IPS-15b (cell line): ENCODE measurements at regions not wholly inside any gene's neighbourhood (a gene's known extent, or its start where the extent isn't known, plus 50 kb on each side); places are given as distances from the start of the nearest gene placed in this dataset.

Experiments used
- H3K27me3 ChIP-seq: one replicate; pipeline ENCODE4 v1.6.1; 2013; ENCODE audit warnings: low read length; ENCODE audit not compliant: control insufficient read depth, insufficient read depth
- H3K36me3 ChIP-seq: one replicate; pipeline ENCODE4 v1.6.1; 2013; ENCODE audit warnings: low read length; ENCODE audit not compliant: control insufficient read depth, insufficient read depth
- H3K4me1 ChIP-seq: one replicate; pipeline ENCODE4 v1.6.1; 2013; ENCODE audit warnings: mild to moderate bottlenecking, low read length; ENCODE audit not compliant: control insufficient read depth, insufficient read depth
- H3K4me3 ChIP-seq: one replicate; pipeline ENCODE4 v1.5.1; 2013; ENCODE audit warnings: low read depth, low read length
- H3K9ac ChIP-seq: one replicate; pipeline ENCODE4 v1.6.1; 2013; ENCODE audit warnings: low read depth, mild to moderate bottlenecking, low read length
- H3K9me3 ChIP-seq: one replicate; pipeline ENCODE4 v1.6.1; 2013; ENCODE audit warnings: mild to moderate bottlenecking, low read length; ENCODE audit not compliant: control insufficient read depth, insufficient read depth

- no peak overlapping the region for H3K4me3 ChIP-seq
- H3K4me1 ChIP-seq: no peaks in the 10 kb centered on the region
- H3K9me3 ChIP-seq: no peaks in the 10 kb centered on the region
- H3K9ac ChIP-seq: no peak overlapping the region
- H3K27me3 ChIP-seq: no peaks in the 10 kb centered on the region
- no peaks in the 10 kb centered on the region for H3K36me3 ChIP-seq
Observed at GRCh38 chr2:11998626-11999378, 252.4 kb downstream of the LPIN1 start.

- Histone ChIP-seq H3K9me3 (no peaks in the 10 kb centered on the region), H3K27me3 (no peaks in the 10 kb centered on the region), H3K4me3 (no peak overlapping the region), H3K9ac (no peak overlapping the region), H3K4me1 (peaks cover 4% of the 10 kb centered on the region), H3K36me3 (no peaks in the 10 kb centered on the region)
Observed at GRCh38 chr2:12001621-12002020, 255.2 kb downstream of the LPIN1 start.

DNA sequence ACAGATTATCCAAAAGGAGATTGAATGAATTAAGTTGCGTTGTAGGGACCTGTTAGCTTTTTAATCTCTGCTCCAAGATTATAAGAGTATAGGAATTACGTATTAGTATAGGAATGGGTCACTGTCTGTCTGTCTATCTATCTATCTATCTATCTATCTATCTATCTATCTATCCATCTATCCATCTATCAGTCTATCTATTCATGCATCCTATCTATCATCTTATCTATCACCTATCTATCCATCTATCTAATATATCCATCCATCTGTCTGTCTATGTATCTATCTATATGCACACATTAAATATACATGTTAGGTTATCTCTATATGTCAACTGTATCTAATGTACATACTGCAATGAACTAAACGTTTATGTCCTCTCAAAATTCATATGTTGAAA is 255.8 kb downstream of the LPIN1 start:
- Histone ChIP-seq H3K9me3 (no peaks in the 10 kb centered on the region), H3K36me3 (no peaks in the 10 kb centered on the region), H3K9ac (no peak overlapping the region), H3K27me3 (no peaks in the 10 kb centered on the region), H3K4me1 (peaks cover 6% of the 10 kb centered on the region), H3K4me3 (no peak overlapping the region)

DNA sequence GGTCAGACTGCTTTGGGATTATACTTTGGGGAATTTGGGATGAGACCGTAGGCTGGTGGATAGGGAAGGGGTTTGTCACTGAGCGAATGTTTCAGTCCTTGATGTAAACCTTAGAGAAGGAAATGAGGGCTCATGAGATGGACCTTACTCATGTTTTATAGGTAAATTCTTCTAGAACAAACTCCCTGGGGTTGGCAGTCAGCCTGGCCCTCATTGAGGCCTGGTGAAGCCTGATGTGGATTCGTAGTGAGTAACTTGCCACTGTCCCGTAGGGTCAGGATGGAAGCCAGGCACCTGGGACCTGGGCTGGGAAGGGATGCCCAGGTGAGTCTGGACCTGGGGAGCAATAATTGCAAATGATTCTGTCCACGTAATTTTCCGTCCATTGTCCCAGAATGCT is 258.3 kb downstream of the LPIN1 start:
- no peaks in the 10 kb centered on the region for H3K9me3 ChIP-seq
- no peak overlapping the region for H3K4me3 ChIP-seq
- H3K4me1 ChIP-seq: peaks cover 6% of the 10 kb centered on the region
- no peaks in the 10 kb centered on the region for H3K27me3 ChIP-seq
- no peaks in the 10 kb centered on the region for H3K36me3 ChIP-seq
- no peak overlapping the region for H3K9ac ChIP-seq

GRCh38 chr2:12005886-12006681 is 259.7 kb downstream of the LPIN1 start:
- Histone ChIP-seq H3K27me3 (no peaks in the 10 kb centered on the region), H3K9me3 (no peaks in the 10 kb centered on the region), H3K4me3 (no peak overlapping the region), H3K9ac (no peak overlapping the region), H3K36me3 (no peaks in the 10 kb centered on the region), H3K4me1 (peaks cover 6% of the 10 kb centered on the region)

DNA sequence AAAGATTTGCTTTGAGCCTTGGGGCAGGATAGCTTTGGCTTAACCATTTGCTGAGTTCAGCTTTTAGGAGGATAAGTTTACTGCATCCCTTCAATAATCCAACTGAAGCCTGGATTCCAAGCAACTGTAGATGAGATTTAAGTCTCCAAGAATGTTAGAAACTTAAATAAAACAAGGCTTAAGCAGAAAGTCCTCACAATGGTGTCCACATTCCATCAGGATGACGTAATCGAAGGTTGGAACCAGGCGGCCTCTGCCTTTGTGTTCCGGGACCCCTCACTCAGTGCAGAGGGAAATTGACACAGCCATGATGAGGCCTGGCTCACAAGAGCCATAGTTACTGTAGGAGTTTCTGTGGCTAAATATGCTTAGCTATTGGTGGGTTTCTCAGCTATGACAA is 260.4 kb downstream of the LPIN1 start:
- H3K9ac ChIP-seq: no peak overlapping the region
- H3K4me1 ChIP-seq: peaks cover 6% of the 10 kb centered on the region
- H3K9me3 ChIP-seq: no peaks in the 10 kb centered on the region
- no peak overlapping the region for H3K4me3 ChIP-seq
- H3K27me3 ChIP-seq: no peaks in the 10 kb centered on the region
- H3K36me3 ChIP-seq: no peaks in the 10 kb centered on the region

GRCh38 chr2:12007282-12007681 is 260.9 kb downstream of the LPIN1 start:
- Histone ChIP-seq H3K4me1 (peaks cover 6% of the 10 kb centered on the region), H3K4me3 (no peak overlapping the region), H3K36me3 (no peaks in the 10 kb centered on the region), H3K27me3 (no peaks in the 10 kb centered on the region), H3K9me3 (no peaks in the 10 kb centered on the region), H3K9ac (no peak overlapping the region)

DNA sequence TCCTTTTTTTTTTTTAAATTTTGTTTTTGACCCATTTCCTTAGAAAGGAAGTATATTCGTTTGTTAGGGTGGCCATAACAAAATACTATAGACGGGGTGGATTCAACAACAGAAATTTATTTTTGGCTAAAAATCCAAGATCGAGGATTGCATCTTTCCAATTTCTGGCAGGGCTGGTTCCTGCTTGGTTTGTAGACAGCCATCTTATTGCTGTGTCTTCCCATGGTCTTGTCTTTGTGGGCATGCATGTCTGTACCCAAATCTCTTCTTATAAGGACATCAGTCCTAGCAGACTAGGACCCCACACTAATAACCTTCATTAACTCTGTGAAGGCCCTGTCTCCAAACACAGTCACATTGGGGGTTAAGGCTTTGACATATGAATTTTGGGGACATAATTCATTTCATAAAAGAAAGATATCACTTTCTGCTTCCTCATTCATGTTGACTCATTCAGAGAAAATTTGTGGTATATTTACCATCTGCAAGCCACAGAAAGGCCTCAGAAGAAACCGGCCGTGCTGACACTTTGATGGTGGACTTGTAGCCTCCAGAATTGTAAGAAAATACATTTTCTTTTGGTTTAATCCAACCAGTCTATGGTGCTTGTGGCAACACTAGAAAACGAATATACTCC is 262.1 kb downstream of the LPIN1 start:
- H3K9ac ChIP-seq: no peak overlapping the region
- no peaks in the 10 kb centered on the region for H3K9me3 ChIP-seq
- H3K4me1 ChIP-seq: peaks cover 6% of the 10 kb centered on the region
- no peak overlapping the region for H3K4me3 ChIP-seq
- H3K36me3 ChIP-seq: no peaks in the 10 kb centered on the region
- H3K27me3 ChIP-seq: no peaks in the 10 kb centered on the region

GRCh38 chr2:12009323-12009905 is 263.0 kb downstream of the LPIN1 start:
- Histone ChIP-seq H3K4me1 (peaks cover 6% of the 10 kb centered on the region), H3K36me3 (no peaks in the 10 kb centered on the region), H3K9ac (no peak overlapping the region), H3K27me3 (no peaks in the 10 kb centered on the region), H3K4me3 (no peak overlapping the region), H3K9me3 (no peaks in the 10 kb centered on the region)

DNA sequence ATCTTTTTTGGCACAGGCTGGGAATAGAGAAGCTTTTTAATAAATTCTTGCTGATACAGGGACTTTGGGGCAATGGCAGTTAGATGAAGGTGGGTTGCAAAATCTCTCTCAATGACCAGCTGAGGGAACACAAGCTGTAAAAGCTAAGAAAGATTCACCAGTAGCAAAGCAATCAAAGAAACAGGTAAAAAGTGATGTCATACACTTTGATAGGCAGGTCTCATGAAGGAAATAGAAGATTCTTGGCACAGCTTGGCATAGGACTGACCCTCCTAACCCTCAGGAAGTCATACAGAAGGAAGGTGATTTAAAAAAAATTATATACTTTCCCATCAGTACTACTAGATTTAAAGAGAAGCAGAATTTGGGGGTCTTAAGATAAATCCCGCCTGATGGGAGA is 263.6 kb downstream of the LPIN1 start:
- Histone ChIP-seq H3K27me3 (no peaks in the 10 kb centered on the region), H3K9me3 (no peaks in the 10 kb centered on the region), H3K4me3 (no peak overlapping the region), H3K36me3 (no peaks in the 10 kb centered on the region), H3K4me1 (peaks cover 6% of the 10 kb centered on the region), H3K9ac (no peak overlapping the region)

- peaks cover 6% of the 10 kb centered on the region for H3K4me1 ChIP-seq
- H3K4me3 ChIP-seq: no peak overlapping the region
- H3K9me3 ChIP-seq: no peaks in the 10 kb centered on the region
- no peaks in the 10 kb centered on the region for H3K36me3 ChIP-seq
- H3K9ac ChIP-seq: no peak overlapping the region
- H3K27me3 ChIP-seq: no peaks in the 10 kb centered on the region
Observed at GRCh38 chr2:12010779-12011178, 264.3 kb downstream of the LPIN1 start.
